K562 (cell line): ENCODE measurements at regions not wholly inside any gene's neighbourhood (a gene's known extent, or its start where the extent isn't known, plus 50 kb on each side); places are given as distances from the start of the nearest gene placed in this dataset.

Experiments used
- C11orf30 ChIP-seq: fragments of 450-650 bp; IDR thresholded peaks from 2 replicates; pipeline ENCODE4 v1.6.1; 2016; ENCODE audit warnings: low read depth, mild to moderate bottlenecking
- RAD21 ChIP-seq, 2 experiments: fragments of 250-450 bp in 1 of 2; fragments of 450-650 bp in 1 of 2; sonication (Bioruptor Pico) in 1 of 2; formaldehyde crosslinking in 1 of 2; IDR thresholded peaks in 1 of 2; conservative IDR thresholded peaks in 1 of 2; 2 replicates each; pipeline versions ENCODE4 v1.4.0 to v1.8.0; 2020 to 2022; ENCODE audit warnings: mild to moderate bottlenecking in 2 of 2, moderate library complexity in 1 of 2
- SIN3A ChIP-seq, 2 experiments: fragments of 150-350 bp in 1 of 2; IDR thresholded peaks; 2 replicates each; pipeline ENCODE4 v1.6.1; 2011 to 2016; ENCODE audit warnings: borderline replicate concordance in 2 of 2, low read depth in 2 of 2, low read length in 2 of 2, mild to moderate bottlenecking in 2 of 2, moderate library complexity in 2 of 2; ENCODE audit not compliant: control insufficient read depth in 1 of 2
- SMAD1 ChIP-seq: fragments of 150-350 bp; IDR thresholded peaks from 2 replicates; pipeline ENCODE4 v1.6.1; 2014; ENCODE audit warnings: low read length, low read depth; ENCODE audit not compliant: partially characterized antibody
- SP1 ChIP-seq: sonication (generic); formaldehyde crosslinking; IDR thresholded peaks from 2 replicates; pipeline ENCODE4 v1.8.1; 2022; ENCODE audit warnings: mild to moderate bottlenecking, missing genetic modification reagents
- SREBF1 ChIP-seq: fragments of 150-350 bp; IDR thresholded peaks from 2 replicates; pipeline ENCODE4 v1.6.1; 2014; ENCODE audit warnings: antibody characterized with exemption, low read depth, low read length, borderline replicate concordance
- SRF ChIP-seq, 2 experiments: fragments of 250-450, 450-650 bp in 1 of 2; sonication (Bioruptor Pico) in 1 of 2; sonication (generic) in 1 of 2; formaldehyde crosslinking; IDR thresholded peaks; 2 replicates each; pipeline versions ENCODE4 v1.5.0 to v1.5.1; 2020 to 2022; ENCODE audit warnings: mild to moderate bottlenecking in 1 of 2, missing genetic modification reagents in 1 of 2
- TARDBP ChIP-seq: fragments of 450-650 bp; IDR thresholded peaks from 2 replicates; pipeline ENCODE4 v1.6.1; 2016
- ZNF282 ChIP-seq: sonication (generic); formaldehyde crosslinking; IDR thresholded peaks from 2 replicates; pipeline ENCODE4 v1.8.1; 2023; ENCODE audit warnings: missing genetic modification reagents
- ZSCAN32 ChIP-seq: fragments of 450-650 bp; formaldehyde crosslinking; IDR thresholded peaks from 2 replicates; pipeline ENCODE4 v1.4.0; 2020; ENCODE audit warnings: mild to moderate bottlenecking, moderate library complexity
- TF ChIP-seq, protein P1 (sequence below): fragments of 150-350 bp; conservative IDR thresholded peaks from 2 replicates; pipeline ENCODE4 v1.6.1; 2014; ENCODE audit warnings: low read length
- TF ChIP-seq, protein P2 (sequence below), 3 experiments: fragments of 200-800 bp in 1 of 3; sonication (Bioruptor generic) in 1 of 3; sonication (generic) in 1 of 3; formaldehyde crosslinking in 1 of 3; IDR thresholded peaks; 2 replicates each; pipeline versions ENCODE4 v1.6.1 to v1.8.0; 2016 to 2022; ENCODE audit warnings: mild to moderate bottlenecking in 2 of 3, missing compliant biosample characterization in 2 of 3, missing genetic modification characterization in 2 of 3, missing genetic modification reagents in 1 of 3
- TF ChIP-seq, protein P3 (sequence below): fragments of 450-650 bp; IDR thresholded peaks from 2 replicates; pipeline ENCODE4 v1.6.1; 2017; ENCODE audit warnings: mild to moderate bottlenecking, moderate library complexity
- TF ChIP-seq, protein P4 (sequence below): fragments of 450-650 bp; formaldehyde crosslinking; IDR thresholded peaks from 2 replicates; pipeline ENCODE4 v1.4.0; 2020; ENCODE audit warnings: mild to moderate bottlenecking, moderate library complexity

DNA sequence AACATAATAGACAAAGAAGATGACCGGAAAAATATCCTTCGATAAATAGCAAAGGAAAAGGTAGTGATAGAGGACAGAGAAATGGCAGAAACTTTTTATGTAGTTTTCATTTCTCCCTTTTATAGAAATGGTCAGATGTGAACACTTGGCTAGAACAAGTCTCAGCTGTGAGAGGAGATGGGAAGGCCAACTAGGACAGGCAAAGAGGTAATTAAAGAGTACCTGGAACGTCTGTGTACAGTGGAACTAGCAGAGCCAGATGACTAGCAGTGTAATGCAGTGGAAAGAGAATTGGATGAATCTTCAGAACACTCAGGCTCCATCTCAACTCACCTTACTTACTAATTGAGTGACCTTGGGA, 69.2 kb downstream of the NABP1 start (continued):
- TF ChIP-seq, protein P1, sequence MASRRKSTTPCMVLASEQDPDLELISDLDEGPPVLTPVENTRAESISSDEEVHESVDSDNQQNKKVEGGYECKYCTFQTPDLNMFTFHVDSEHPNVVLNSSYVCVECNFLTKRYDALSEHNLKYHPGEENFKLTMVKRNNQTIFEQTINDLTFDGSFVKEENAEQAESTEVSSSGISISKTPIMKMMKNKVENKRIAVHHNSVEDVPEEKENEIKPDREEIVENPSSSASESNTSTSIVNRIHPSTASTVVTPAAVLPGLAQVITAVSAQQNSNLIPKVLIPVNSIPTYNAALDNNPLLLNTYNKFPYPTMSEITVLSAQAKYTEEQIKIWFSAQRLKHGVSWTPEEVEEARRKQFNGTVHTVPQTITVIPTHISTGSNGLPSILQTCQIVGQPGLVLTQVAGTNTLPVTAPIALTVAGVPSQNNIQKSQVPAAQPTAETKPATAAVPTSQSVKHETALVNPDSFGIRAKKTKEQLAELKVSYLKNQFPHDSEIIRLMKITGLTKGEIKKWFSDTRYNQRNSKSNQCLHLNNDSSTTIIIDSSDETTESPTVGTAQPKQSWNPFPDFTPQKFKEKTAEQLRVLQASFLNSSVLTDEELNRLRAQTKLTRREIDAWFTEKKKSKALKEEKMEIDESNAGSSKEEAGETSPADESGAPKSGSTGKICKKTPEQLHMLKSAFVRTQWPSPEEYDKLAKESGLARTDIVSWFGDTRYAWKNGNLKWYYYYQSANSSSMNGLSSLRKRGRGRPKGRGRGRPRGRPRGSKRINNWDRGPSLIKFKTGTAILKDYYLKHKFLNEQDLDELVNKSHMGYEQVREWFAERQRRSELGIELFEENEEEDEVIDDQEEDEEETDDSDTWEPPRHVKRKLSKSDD = no peak
- TF ChIP-seq, protein P2, sequence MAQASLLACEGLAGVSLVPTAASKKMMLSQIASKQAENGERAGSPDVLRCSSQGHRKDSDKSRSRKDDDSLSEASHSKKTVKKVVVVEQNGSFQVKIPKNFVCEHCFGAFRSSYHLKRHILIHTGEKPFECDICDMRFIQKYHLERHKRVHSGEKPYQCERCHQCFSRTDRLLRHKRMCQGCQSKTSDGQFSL (CRISPR knock-in tag; IDR thresholded peaks at IDR 0.05) = no peak
- TF ChIP-seq, protein P2 (tag; IDR thresholded peaks at IDR 0.05) = no peak
- TF ChIP-seq SRF (CRISPR knock-in tag; IDR thresholded peaks at IDR 0.05) = no peak
- TF ChIP-seq C11orf30 = no peak
- TF ChIP-seq TARDBP = no peak
- TF ChIP-seq SREBF1 = no peak
- TF ChIP-seq ZNF282 (CRISPR knock-in tag) = no peak
- TF ChIP-seq ZSCAN32 = no peak
- no peak for TF ChIP-seq SP1 (CRISPR knock-in tag)
- TF ChIP-seq SMAD1 = no peak
- TF ChIP-seq RAD21 (CRISPR knock-in tag; conservative IDR thresholded peaks at IDR 0.05 in 1 of 2, IDR thresholded peaks at IDR 0.05 in 1 of 2) = no peak
- TF ChIP-seq, protein P3, sequence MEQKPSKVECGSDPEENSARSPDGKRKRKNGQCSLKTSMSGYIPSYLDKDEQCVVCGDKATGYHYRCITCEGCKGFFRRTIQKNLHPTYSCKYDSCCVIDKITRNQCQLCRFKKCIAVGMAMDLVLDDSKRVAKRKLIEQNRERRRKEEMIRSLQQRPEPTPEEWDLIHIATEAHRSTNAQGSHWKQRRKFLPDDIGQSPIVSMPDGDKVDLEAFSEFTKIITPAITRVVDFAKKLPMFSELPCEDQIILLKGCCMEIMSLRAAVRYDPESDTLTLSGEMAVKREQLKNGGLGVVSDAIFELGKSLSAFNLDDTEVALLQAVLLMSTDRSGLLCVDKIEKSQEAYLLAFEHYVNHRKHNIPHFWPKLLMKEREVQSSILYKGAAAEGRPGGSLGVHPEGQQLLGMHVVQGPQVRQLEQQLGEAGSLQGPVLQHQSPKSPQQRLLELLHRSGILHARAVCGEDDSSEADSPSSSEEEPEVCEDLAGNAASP = no peak
- TF ChIP-seq, protein P4, sequence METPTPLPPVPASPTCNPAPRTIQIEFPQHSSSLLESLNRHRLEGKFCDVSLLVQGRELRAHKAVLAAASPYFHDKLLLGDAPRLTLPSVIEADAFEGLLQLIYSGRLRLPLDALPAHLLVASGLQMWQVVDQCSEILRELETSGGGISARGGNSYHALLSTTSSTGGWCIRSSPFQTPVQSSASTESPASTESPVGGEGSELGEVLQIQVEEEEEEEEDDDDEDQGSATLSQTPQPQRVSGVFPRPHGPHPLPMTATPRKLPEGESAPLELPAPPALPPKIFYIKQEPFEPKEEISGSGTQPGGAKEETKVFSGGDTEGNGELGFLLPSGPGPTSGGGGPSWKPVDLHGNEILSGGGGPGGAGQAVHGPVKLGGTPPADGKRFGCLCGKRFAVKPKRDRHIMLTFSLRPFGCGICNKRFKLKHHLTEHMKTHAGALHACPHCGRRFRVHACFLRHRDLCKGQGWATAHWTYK = no peak
- TF ChIP-seq SIN3A (IDR thresholded peaks at IDR 0.05; ENCODE audit: borderline replicate concordance in 2 of 2, control insufficient read depth in 1 of 2, low read depth in 2 of 2, low read length in 2 of 2) = no peak
